ENCODE measurements at regions not wholly inside any gene's neighbourhood (a gene's known extent, or its start where the extent isn't known, plus 50 kb on each side); places are given as distances from the start of the nearest gene placed in this dataset.
A peak's percentile ranks its signal among the peaks of the same experiment; 100 is the strongest.
"Not testable (repeated sequence)": the region's sequence is repeated elsewhere in the genome, so short reads cannot be mapped to it uniquely, and the experiment has no call there.

- DNase-seq (ENCODE audit: low read depth, low spot score): no peak
Measured at GRCh38 chr5:12759377-12759776, 855.1 kb upstream of the CTNND2 start.

DNA sequence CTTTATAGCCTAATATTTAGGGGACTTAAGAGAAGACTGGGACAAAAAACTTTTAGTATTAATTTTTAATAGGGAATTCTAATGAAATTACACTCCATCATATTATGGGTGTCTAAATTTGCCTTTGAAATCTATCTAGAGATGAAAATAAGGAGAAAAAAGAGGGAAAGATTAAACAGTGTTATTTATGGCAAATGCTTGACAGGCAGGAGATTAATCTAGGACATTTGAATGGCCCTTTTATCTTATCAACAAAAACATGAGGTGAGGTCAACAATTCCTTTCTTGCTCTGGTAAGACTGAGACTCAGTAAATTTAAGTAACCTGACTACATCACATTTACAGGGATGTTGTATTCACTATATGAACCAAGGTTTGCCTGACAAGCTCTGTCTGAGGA, 852.8 kb upstream of the CTNND2 start:
- DNase-seq (ENCODE audit: low read depth, low spot score): no peak

- no peak for DNase-seq (ENCODE audit: low read depth, low spot score)
Measured at GRCh38 chr5:12745537-12745936, 841.3 kb upstream of the CTNND2 start.

GRCh38 chr5:12743582-12743981, 839.3 kb upstream of the CTNND2 start:
- DNase-seq (ENCODE audit: low read depth, low spot score): no peak

DNA sequence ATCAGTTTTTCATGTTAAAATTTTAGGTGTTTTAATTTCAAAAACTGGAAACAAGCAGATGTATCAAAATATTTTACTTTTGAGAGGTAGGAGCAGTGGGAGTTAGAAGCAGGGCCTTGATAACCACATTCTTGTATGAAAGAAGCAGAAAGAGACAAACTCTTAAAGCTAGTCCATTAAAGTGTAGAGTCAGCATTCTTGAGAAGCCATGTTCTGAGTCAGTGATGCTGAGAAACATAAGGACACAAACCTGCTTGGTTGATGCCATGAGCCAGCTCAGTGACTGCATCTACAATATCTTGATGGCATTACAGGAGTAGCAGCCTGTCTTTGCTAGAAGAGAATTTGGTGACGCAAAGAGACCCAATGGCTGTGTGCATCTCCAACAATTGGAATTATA, 826.1 kb upstream of the CTNND2 start:
- DNase-seq (ENCODE audit: low read depth, low spot score): no peak

GRCh38 chr5:12716664-12717063, 812.4 kb upstream of the CTNND2 start:
- DNase-seq (ENCODE audit: low read depth, low spot score): no peak

DNA sequence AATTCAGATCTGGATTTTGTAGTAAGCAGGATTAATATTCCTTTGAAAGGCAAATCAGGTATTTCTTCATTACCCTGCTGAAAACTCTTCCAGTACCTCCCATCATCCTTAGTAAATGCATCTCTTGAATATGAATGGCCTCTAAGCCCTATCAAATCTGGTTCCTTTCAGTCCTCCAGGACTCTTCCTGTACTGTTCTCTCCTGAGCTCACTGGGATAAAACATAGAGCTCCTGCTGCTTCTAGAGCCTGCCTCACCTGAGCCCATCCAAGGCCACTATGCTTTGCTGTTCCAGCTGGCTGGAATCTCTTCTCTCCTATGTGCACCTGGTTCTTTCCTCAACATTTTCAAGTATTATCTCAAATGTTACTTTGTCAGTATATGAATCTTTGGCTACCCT, 803.3 kb upstream of the CTNND2 start:
- no peak for DNase-seq (ENCODE audit: low read depth, low spot score)

GRCh38 chr5:12704955-12705354, 800.7 kb upstream of the CTNND2 start:
- DNase-seq (ENCODE audit: low read depth, low spot score): peak; percentile 1

- DNase-seq (ENCODE audit: low read depth, low spot score): no peak
Measured at GRCh38 chr5:12703254-12703653, 799.0 kb upstream of the CTNND2 start.

- no peak for DNase-seq (ENCODE audit: low read depth, low spot score)
Measured at GRCh38 chr5:12695651-12696050, 791.4 kb upstream of the CTNND2 start.

DNA sequence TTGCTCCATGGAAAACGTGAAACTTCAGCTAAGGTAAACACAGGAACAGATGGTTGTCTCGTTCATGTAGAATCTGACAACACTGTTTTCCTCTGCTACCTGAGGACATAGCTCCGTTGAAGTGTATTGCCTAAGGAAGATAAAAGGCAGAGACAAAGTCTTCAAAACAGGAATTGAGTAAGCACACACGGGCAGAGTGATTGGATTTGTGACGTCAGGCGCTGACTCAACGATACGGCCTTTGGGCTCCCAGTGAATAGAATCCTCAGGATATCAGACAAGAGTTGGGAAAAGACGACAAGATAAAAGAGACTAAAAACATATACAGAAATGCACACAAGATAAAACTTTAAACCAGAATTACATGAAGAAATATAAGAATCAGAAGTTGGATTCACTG, 787.1 kb upstream of the CTNND2 start:
- DNase-seq (ENCODE audit: low read depth, low spot score): no peak

GRCh38 chr5:12690361-12690760, 786.1 kb upstream of the CTNND2 start:
- no peak for DNase-seq (ENCODE audit: low read depth, low spot score)

DNA sequence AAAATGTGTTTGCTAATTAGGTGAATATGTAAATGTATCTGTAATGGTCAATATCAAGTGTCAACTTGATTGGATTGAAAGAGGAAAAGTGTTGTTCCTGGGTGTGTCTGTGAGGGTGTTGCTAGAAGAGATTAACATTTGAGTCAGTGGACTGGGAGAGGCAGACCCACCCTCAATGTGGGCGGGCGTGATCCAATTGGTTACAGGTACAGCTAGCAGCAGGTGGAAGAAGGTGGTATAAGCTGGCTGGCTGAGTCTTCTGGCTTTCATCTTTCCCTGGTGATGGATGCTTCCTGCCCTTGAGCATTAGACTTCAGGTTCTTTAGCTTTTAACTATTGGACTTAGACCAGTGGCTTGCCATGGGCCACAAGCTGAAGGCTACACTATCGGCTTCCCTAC, 779.0 kb upstream of the CTNND2 start:
- no peak for DNase-seq (ENCODE audit: low read depth, low spot score)

DNA sequence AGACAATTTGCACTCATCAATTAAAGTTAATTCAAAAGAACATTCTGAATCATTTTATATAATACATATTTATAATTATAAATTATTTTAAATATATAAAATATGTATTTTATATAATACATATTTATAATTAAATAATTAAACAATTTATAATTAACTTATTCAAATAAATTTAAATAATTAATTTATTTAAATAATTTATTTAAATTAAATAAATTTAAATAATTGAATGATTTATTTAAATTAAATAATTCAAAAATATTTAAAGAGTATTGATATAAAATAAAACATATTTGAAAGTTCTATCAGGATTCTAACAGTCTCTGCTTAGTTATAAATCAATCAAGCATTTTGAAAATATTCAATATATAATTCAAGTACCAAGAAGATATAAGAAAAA, 775.5 kb upstream of the CTNND2 start:
- no peak for DNase-seq (ENCODE audit: low read depth, low spot score)

GRCh38 chr5:12675959-12676358, 771.7 kb upstream of the CTNND2 start:
- no peak for DNase-seq (ENCODE audit: low read depth, low spot score)

DNA sequence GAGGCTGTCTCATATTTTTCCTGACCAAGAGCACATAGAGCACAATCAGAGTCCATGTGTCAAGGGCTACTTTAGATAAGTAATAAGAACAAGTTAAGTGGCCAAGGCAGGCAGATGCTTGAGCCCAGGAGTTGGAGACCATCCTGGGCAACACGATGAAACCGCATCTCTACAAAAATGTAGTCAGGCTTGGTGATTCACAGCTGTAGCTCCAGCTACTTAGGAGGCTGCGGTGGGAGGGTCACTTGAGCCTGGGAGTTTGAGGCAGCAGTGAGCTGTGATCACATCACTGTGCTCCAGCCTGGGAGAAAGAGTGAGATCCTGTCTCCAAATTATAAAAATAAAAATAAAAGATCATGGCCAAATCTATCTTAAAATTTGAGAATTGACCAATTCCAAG, 767.9 kb upstream of the CTNND2 start:
- DNase-seq (ENCODE audit: low read depth, low spot score): no peak

GRCh38 chr5:12669326-12669725, 765.1 kb upstream of the CTNND2 start:
- DNase-seq (ENCODE audit: low read depth, low spot score): no peak

- DNase-seq (ENCODE audit: low read depth, low spot score): no peak
Measured at GRCh38 chr5:12668564-12668963, 764.3 kb upstream of the CTNND2 start.

DNA sequence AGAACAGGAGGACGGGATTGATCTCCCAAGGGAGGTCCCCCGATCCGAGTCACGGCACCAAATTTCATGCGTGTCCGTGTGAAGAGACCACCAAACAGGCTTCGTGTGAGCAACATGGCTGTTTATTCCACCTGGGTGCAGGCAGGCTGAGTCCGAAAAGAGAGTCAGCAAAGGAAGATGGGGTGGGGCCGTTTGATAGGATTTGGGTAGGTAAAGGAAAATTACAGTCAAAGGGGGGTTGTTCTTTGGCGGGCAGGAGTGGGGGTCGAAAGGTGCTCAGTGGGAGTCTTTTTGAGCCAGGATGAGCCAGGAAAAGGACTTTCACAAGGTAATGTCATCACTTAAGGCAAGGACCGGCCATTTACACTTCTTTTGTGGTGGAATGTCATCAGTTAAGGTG, 763.6 kb upstream of the CTNND2 start:
- not testable (repeated sequence) for DNase-seq (ENCODE audit: low read depth, low spot score)

- DNase-seq (ENCODE audit: low read depth, low spot score): not testable (repeated sequence)
Measured at GRCh38 chr5:12665772-12666171, 761.5 kb upstream of the CTNND2 start.

DNA sequence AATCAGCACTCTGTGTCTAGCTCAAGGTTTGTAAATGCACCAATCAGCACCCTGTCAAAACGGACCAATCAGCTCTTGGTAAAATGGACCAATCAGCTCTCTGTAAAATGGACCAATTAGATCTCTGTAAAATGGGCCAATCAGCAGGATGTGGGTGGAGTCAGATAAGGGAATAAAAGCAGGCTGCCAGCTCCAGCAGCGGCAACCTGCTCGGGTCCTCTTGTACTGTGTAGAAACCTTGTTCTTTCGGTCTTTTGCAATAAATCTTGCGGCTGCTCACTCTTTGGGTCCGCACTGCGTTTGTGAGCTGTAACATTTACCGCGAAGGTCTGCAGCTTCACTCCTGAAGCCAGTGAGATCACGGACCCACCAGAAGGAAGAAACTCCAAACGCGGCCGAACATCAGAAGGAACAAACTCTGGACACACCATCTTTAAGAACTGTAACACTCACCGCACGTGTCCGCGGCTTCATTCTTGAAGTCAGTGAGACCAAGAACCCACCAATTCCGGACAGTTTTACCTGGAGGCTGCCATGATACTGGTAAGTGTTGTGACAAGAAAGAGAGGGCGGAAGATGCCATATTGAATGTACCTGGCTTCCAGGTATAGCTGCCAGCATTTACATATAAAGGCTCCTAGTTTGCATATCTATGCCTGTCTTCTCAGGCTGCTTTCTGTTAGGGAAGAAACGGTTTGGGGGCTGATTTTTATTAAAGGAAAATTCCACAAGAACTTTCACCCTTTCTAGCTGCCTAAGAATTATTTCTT, 758.5 kb upstream of the CTNND2 start:
- DNase-seq (ENCODE audit: low read depth, low spot score): no peak

GRCh38 chr5:12661617-12662370, 757.5 kb upstream of the CTNND2 start:
- no peak for DNase-seq (ENCODE audit: low read depth, low spot score)

Measured in astrocyte of the hippocampus (primary cell).